Neural progenitor cell (in vitro differentiated cells): ENCODE measurements at regions not wholly inside any gene's neighbourhood (a gene's known extent, or its start where the extent isn't known, plus 50 kb on each side); places are given as distances from the start of the nearest gene placed in this dataset.

Experiments
- DNase-seq: peaks from one replicate; pipeline ENCODE4 v3.0.0-alpha.2; 2016; ENCODE audit warnings: low spot score
- H2AFZ ChIP-seq: fragments of 200-600 bp; sonication (generic); replicated peaks from 2 replicates; pipeline ENCODE4 v1.6.1; 2016; ENCODE audit warnings: antibody characterized with exemption
- H3F3A ChIP-seq: fragments of 200-600 bp; sonication (generic); 2 replicates; pipeline ENCODE4 v1.6.1; 2016; ENCODE audit warnings: antibody characterized with exemption, low read depth
- H3K27ac ChIP-seq: fragments of 200-600 bp; sonication (generic); 2 replicates; pipeline ENCODE4 v1.5.1; 2016; ENCODE audit warnings: mild to moderate bottlenecking
- H3K27me3 ChIP-seq: fragments of 200-600 bp; sonication (generic); 2 replicates; pipeline ENCODE4 v1.6.1; 2016; ENCODE audit warnings: mild to moderate bottlenecking, moderate library complexity
- H3K36me3 ChIP-seq: fragments of 200-600 bp; sonication (generic); 2 replicates; pipeline ENCODE4 v1.5.1; 2016
- H3K4me1 ChIP-seq: fragments of 200-600 bp; sonication (generic); 2 replicates; pipeline ENCODE4 v1.6.1; 2016; ENCODE audit warnings: mixed run types
- H3K4me2 ChIP-seq: fragments of 200-600 bp; sonication (generic); 2 replicates; pipeline ENCODE4 v1.6.1; 2016
- H3K4me3 ChIP-seq: fragments of 200-600 bp; sonication (generic); 2 replicates; pipeline ENCODE4 v1.5.1; 2016
- H3K79me2 ChIP-seq: fragments of 200-600 bp; sonication (generic); 2 replicates; pipeline ENCODE4 v1.6.1; 2016; ENCODE audit warnings: low read depth
- H3K9ac ChIP-seq: fragments of 200-600 bp; sonication (generic); 2 replicates; pipeline ENCODE4 v1.6.1; 2016
- H3K9me3 ChIP-seq: fragments of 200-600 bp; sonication (generic); 2 replicates; pipeline ENCODE4 v1.5.1; 2016; ENCODE audit warnings: low read depth
- H4K20me1 ChIP-seq: fragments of 200-600 bp; sonication (generic); 2 replicates; pipeline ENCODE4 v1.6.1; 2016; ENCODE audit warnings: low read depth
- H3K27ac Mint-ChIP-seq: 3 replicates; pipeline ENCODE4 v1.8.0; 2021; ENCODE audit warnings: mixed read lengths
- H3K27me3 Mint-ChIP-seq: 2 replicates; pipeline ENCODE4 v1.8.0; 2022; ENCODE audit warnings: low read depth, mild to moderate bottlenecking, inconsistent platforms, moderate library complexity, mixed read lengths; ENCODE audit not compliant: insufficient read depth
- H3K36me3 Mint-ChIP-seq: 3 replicates; pipeline ENCODE4 v1.8.0; 2021; ENCODE audit warnings: mixed read lengths
- H3K4me1 Mint-ChIP-seq: 3 replicates; pipeline ENCODE4 v1.8.0; 2021; ENCODE audit warnings: mixed read lengths
- H3K4me3 Mint-ChIP-seq: 3 replicates; pipeline ENCODE4 v1.8.0; 2021; ENCODE audit warnings: mild to moderate bottlenecking, moderate library complexity, mixed read lengths
- H3K9me3 Mint-ChIP-seq: 3 replicates; pipeline ENCODE4 v1.8.0; 2020; ENCODE audit warnings: mixed read lengths
- EZH2 ChIP-seq: fragments of 200-600 bp; sonication (generic); IDR thresholded peaks from 2 replicates; pipeline ENCODE4 v1.6.1; 2017; ENCODE audit warnings: antibody characterized with exemption, mild to moderate bottlenecking, moderate library complexity
- EZH2phosphoT487 ChIP-seq: fragments of 200-600 bp; sonication (generic); IDR thresholded peaks from 2 replicates; pipeline ENCODE4 v1.6.1; 2017; ENCODE audit warnings: antibody characterized with exemption
- TF ChIP-seq, protein P1 (sequence below): fragments of 200-600 bp; sonication (generic); IDR thresholded peaks from 2 replicates; pipeline ENCODE4 v1.5.1; 2017; ENCODE audit warnings: antibody characterized with exemption, mild to moderate bottlenecking

DNA sequence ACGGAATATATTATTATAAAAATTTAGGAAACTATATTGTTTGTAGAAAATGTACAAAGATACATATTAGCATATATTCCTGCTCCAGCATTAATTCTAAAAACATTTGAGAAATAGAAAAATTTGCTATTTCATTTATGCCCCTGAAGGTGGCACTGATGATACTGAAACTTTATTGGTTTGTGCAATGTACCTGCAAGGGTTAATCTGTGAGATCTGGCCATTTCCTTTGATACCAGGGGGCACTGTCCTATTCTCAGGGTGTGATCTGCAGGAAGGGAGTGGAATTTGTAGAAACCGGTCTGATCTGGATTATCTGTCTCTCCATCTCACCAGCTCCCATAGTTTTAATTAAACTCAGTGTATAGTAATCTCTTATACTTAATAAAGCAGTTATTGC, 625.1 kb upstream of the IMPG1 start:
- DNase-seq: peak; percentile 27
- H2AFZ ChIP-seq: no peak overlapping the region
- no peak overlapping the region for H3K27ac ChIP-seq
- no peaks in the 10 kb centered on the region for H3K27me3 Mint-ChIP-seq
- H3F3A ChIP-seq: no peaks in the 10 kb centered on the region
- no peaks in the 10 kb centered on the region for H3K9me3 Mint-ChIP-seq
- no peaks in the 10 kb centered on the region for H3K9me3 ChIP-seq
- no peak overlapping the region for H3K27ac Mint-ChIP-seq
- no peaks in the 10 kb centered on the region for H3K27me3 ChIP-seq
- H3K36me3 ChIP-seq: no peaks in the 10 kb centered on the region
- no peak overlapping the region for H3K9ac ChIP-seq
- H3K4me1 Mint-ChIP-seq: peaks cover 17% of the 10 kb centered on the region
- no peak overlapping the region for H3K4me3 ChIP-seq
- H4K20me1 ChIP-seq: no peaks in the 10 kb centered on the region
- TF ChIP-seq, protein P1, sequence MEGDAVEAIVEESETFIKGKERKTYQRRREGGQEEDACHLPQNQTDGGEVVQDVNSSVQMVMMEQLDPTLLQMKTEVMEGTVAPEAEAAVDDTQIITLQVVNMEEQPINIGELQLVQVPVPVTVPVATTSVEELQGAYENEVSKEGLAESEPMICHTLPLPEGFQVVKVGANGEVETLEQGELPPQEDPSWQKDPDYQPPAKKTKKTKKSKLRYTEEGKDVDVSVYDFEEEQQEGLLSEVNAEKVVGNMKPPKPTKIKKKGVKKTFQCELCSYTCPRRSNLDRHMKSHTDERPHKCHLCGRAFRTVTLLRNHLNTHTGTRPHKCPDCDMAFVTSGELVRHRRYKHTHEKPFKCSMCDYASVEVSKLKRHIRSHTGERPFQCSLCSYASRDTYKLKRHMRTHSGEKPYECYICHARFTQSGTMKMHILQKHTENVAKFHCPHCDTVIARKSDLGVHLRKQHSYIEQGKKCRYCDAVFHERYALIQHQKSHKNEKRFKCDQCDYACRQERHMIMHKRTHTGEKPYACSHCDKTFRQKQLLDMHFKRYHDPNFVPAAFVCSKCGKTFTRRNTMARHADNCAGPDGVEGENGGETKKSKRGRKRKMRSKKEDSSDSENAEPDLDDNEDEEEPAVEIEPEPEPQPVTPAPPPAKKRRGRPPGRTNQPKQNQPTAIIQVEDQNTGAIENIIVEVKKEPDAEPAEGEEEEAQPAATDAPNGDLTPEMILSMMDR: peak; percentile 41
- no peak for TF ChIP-seq EZH2
- TF ChIP-seq EZH2phosphoT487: no peak
- H3K4me1 ChIP-seq: no peaks in the 10 kb centered on the region
- H3K4me3 Mint-ChIP-seq: no peak overlapping the region
- no peaks in the 10 kb centered on the region for H3K79me2 ChIP-seq
- H3K4me2 ChIP-seq: no peak overlapping the region
- H3K36me3 Mint-ChIP-seq: no peaks in the 10 kb centered on the region

DNA sequence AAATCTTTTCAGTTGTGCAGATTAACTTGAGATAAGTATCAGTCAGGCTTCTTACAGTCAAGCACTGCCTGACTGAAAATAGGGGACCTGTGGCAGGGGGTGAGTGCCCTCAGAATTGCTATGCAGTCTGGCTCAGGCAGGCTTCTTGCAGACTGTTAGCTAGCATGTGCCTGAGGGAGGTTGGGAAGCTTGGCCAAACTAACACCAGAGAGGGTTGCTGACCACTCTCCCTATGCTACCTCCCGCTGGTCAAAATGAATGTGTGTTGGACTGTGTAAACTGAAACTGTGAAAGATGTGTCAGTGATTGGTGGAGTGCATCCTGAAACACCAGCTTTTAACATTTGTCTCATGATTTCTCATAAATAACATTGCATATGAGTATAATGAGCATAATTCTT, 622.3 kb upstream of the IMPG1 start:
- H3K4me3 ChIP-seq: no peak overlapping the region
- H3K4me2 ChIP-seq: no peak overlapping the region
- DNase-seq: no peak
- H3K27me3 Mint-ChIP-seq: peaks cover 4% of the 10 kb centered on the region
- no peaks in the 10 kb centered on the region for H3K27me3 ChIP-seq
- H4K20me1 ChIP-seq: no peaks in the 10 kb centered on the region
- H3K36me3 ChIP-seq: no peaks in the 10 kb centered on the region
- TF ChIP-seq EZH2: no peak
- TF ChIP-seq, protein P1: no peak
- no peak for TF ChIP-seq EZH2phosphoT487
- H3K36me3 Mint-ChIP-seq: no peaks in the 10 kb centered on the region
- no peaks in the 10 kb centered on the region for H3K9me3 ChIP-seq
- H3K4me1 Mint-ChIP-seq: peaks cover 5% of the 10 kb centered on the region
- no peaks in the 10 kb centered on the region for H3K9me3 Mint-ChIP-seq
- no peak overlapping the region for H3K27ac Mint-ChIP-seq
- no peak overlapping the region for H3K27ac ChIP-seq
- no peak overlapping the region for H3K4me3 Mint-ChIP-seq
- H3K4me1 ChIP-seq: no peaks in the 10 kb centered on the region
- no peak overlapping the region for H3K9ac ChIP-seq
- H3F3A ChIP-seq: no peaks in the 10 kb centered on the region
- peak overlapping the region; percentile 45 for H2AFZ ChIP-seq
- no peaks in the 10 kb centered on the region for H3K79me2 ChIP-seq

GRCh38 chr6:76684875-76685274, 612.4 kb upstream of the IMPG1 start:
- Histone ChIP-seq H3K36me3 (no peaks in the 10 kb centered on the region), H3K27me3 (no peaks in the 10 kb centered on the region), H3K4me3 (no peak overlapping the region), H2AFZ (peak overlapping the region; percentile 66), H4K20me1 (no peaks in the 10 kb centered on the region), H3K79me2 (no peaks in the 10 kb centered on the region), H3K4me2 (no peak overlapping the region), H3K9me3 (no peaks in the 10 kb centered on the region), H3K4me1 (no peaks in the 10 kb centered on the region), H3F3A (no peaks in the 10 kb centered on the region), H3K27ac (no peak overlapping the region), H3K9ac (no peak overlapping the region)
- Mint-ChIP-seq H3K4me1 (no peaks in the 10 kb centered on the region), H3K4me3 (no peak overlapping the region), H3K9me3 (peaks cover 5% of the 10 kb centered on the region), H3K27ac (no peak overlapping the region), H3K36me3 (no peaks in the 10 kb centered on the region), H3K27me3 (peaks cover 6% of the 10 kb centered on the region)
- peak; percentile 24 for DNase-seq
- TF ChIP-seq, protein P1: peak; percentile 31
- TF ChIP-seq EZH2: no peak
- TF ChIP-seq EZH2phosphoT487: no peak

GRCh38 chr6:76683985-76684384, 611.5 kb upstream of the IMPG1 start:
- H2AFZ ChIP-seq: peak overlapping the region; percentile 66
- no peaks in the 10 kb centered on the region for H4K20me1 ChIP-seq
- no peak overlapping the region for H3K4me3 Mint-ChIP-seq
- no peak overlapping the region for H3K4me2 ChIP-seq
- no peak for DNase-seq
- no peak overlapping the region for H3K27ac Mint-ChIP-seq
- no peak overlapping the region for H3K9ac ChIP-seq
- H3K27me3 ChIP-seq: no peaks in the 10 kb centered on the region
- H3K27me3 Mint-ChIP-seq: peaks cover 6% of the 10 kb centered on the region
- no peaks in the 10 kb centered on the region for H3K4me1 Mint-ChIP-seq
- TF ChIP-seq, protein P1: no peak
- TF ChIP-seq EZH2phosphoT487 (no peak), EZH2 (no peak)
- H3K36me3 ChIP-seq: no peaks in the 10 kb centered on the region
- H3K27ac ChIP-seq: no peak overlapping the region
- no peak overlapping the region for H3K4me3 ChIP-seq
- H3K36me3 Mint-ChIP-seq: no peaks in the 10 kb centered on the region
- H3K4me1 ChIP-seq: no peaks in the 10 kb centered on the region
- H3K79me2 ChIP-seq: no peaks in the 10 kb centered on the region
- peaks cover 5% of the 10 kb centered on the region for H3K9me3 Mint-ChIP-seq
- no peaks in the 10 kb centered on the region for H3K9me3 ChIP-seq
- no peaks in the 10 kb centered on the region for H3F3A ChIP-seq
